GM13976 (cell line): ENCODE measurements at regions not wholly inside any gene's neighbourhood (a gene's known extent, or its start where the extent isn't known, plus 50 kb on each side); places are given as distances from the start of the nearest gene placed in this dataset.

ENCODE experiments used
- DNase-seq: peaks from one replicate; pipeline ENCODE4 v3.0.0; 2012; ENCODE audit warnings: low spot score
- CTCF ChIP-seq: IDR thresholded peaks from 2 replicates; pipeline ENCODE4 v1.5.1; 2012; ENCODE audit warnings: borderline replicate concordance, mild to moderate bottlenecking; ENCODE audit not compliant: insufficient read depth; ENCODE audit errors: extremely low read depth, missing control alignments, control extremely low read depth
- in situ Hi-C: fragments of 300-500 bp; cut with MboI; formaldehyde crosslinking; loops from one replicate; pipeline ENCODE4 v1.12.0; 2022; ENCODE audit warnings: low sequenced_read_pairs, mixed read lengths, inconsistent platforms; ENCODE audit not compliant: unreplicated experiment

GRCh38 chr15:62812515-62812835 lies 230.1 kb upstream of the TPM1 start:
- in situ Hi-C loops = no loop called here
- no peak for DNase-seq
- no peak for TF ChIP-seq CTCF

GRCh38 chr15:62816342-62817069 lies 226.0 kb upstream of the TPM1 start:
- no peak for DNase-seq
- in situ Hi-C loops = no loop called here
- TF ChIP-seq CTCF = no peak

- no peak for DNase-seq
- TF ChIP-seq CTCF = no peak
- in situ Hi-C loops = no loop called here
These were observed 223.9 kb upstream of the TPM1 start for GRCh38 chr15:62818691-62819090.

GRCh38 chr15:62821384-62822131 lies 221.0 kb upstream of the TPM1 start:
- no peak for DNase-seq
- TF ChIP-seq CTCF = no peak
- in situ Hi-C loops = no loop called here

- in situ Hi-C loops = no loop called here
- no peak for TF ChIP-seq CTCF
- no peak for DNase-seq
These were observed 220.3 kb upstream of the TPM1 start for GRCh38 chr15:62822228-62822627.

GRCh38 chr15:62823561-62823960 lies 219.0 kb upstream of the TPM1 start:
- in situ Hi-C loops = no loop called here
- DNase-seq = no peak
- no peak for TF ChIP-seq CTCF
